RWPE2 (cell line): ENCODE measurements at regions not wholly inside any gene's neighbourhood (a gene's known extent, or its start where the extent isn't known, plus 50 kb on each side); places are given as distances from the start of the nearest gene placed in this dataset.

Source experiments
- ATAC-seq: fragments of 200-7000 bp; cut with Tn5 transposase; 3 replicates; pipeline ENCODE4 v1.9.1; 2021; ENCODE audit warnings: low read depth
- DNase-seq: peaks from one replicate; pipeline ENCODE4 v3.0.0-alpha.2; 2020; ENCODE audit warnings: low spot score
- H3K27ac ChIP-seq: fragments of 450-650 bp; 2 replicates; pipeline ENCODE4 v1.5.1; 2017; ENCODE audit warnings: mild to moderate bottlenecking; ENCODE audit not compliant: poor library complexity, severe bottlenecking
- H3K27me3 ChIP-seq: fragments of 250-450 bp; sonication (Bioruptor Pico); 2 replicates; pipeline ENCODE4 v1.5.1; 2021; ENCODE audit warnings: mild to moderate bottlenecking, moderate library complexity; ENCODE audit not compliant: insufficient read depth, poor library complexity, severe bottlenecking
- H3K36me3 ChIP-seq: fragments of 250-450 bp; sonication (Bioruptor Pico); 2 replicates; pipeline ENCODE4 v1.5.1; 2020; ENCODE audit warnings: low read depth, mild to moderate bottlenecking, moderate library complexity
- H3K4me1 ChIP-seq: fragments of 250-450 bp; sonication (Bioruptor Pico); 2 replicates; pipeline ENCODE4 v1.5.1; 2021; ENCODE audit warnings: mild to moderate bottlenecking, moderate library complexity; ENCODE audit not compliant: insufficient read depth, poor library complexity, severe bottlenecking
- H3K4me3 ChIP-seq: fragments of 250-450 bp; sonication (Bioruptor Pico); 2 replicates; pipeline ENCODE4 v1.5.1; 2021; ENCODE audit warnings: mild to moderate bottlenecking, moderate library complexity; ENCODE audit not compliant: severe bottlenecking
- H3K9me3 ChIP-seq: fragments of 250-450 bp; sonication (Bioruptor Pico); 2 replicates; pipeline ENCODE4 v1.5.1; 2021; ENCODE audit warnings: mild to moderate bottlenecking, moderate library complexity; ENCODE audit not compliant: severe bottlenecking
- CTCF ChIP-seq: fragments of 450-650 bp; IDR thresholded peaks from one replicate; pipeline ENCODE4 v1.5.1; 2017; ENCODE audit warnings: mild to moderate bottlenecking, moderate library complexity; ENCODE audit not compliant: poor library complexity, severe bottlenecking

DNA sequence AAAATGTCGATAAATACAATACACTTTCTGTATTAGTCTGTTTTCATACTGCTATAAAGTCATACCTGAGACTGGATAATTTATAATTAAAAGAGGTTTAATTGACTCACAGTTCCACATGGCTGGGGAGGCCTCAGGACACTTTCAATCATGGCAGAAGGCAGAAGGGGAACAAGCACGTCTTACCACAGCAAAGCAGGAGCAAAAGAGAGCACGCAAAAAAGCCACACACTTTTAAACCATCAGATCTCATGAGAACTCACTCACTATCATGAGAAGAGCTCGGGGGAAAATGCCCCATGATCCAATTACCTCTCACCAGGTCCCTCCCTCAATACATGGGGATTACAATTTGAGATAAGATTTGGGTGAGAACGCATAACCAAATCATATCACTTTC is 256.7 kb downstream of the ANAPC1 start:
- H3K27me3 ChIP-seq = no peaks in the 10 kb centered on the region
- H3K4me1 ChIP-seq = peaks cover 38% of the 10 kb centered on the region
- peaks cover 7% of the 10 kb centered on the region for H3K9me3 ChIP-seq
- TF ChIP-seq CTCF = no peak
- H3K4me3 ChIP-seq = no peak overlapping the region
- DNase-seq = no peak
- H3K36me3 ChIP-seq = no peaks in the 10 kb centered on the region
- H3K27ac ChIP-seq = no peak overlapping the region
- no peak for ATAC-seq

DNA sequence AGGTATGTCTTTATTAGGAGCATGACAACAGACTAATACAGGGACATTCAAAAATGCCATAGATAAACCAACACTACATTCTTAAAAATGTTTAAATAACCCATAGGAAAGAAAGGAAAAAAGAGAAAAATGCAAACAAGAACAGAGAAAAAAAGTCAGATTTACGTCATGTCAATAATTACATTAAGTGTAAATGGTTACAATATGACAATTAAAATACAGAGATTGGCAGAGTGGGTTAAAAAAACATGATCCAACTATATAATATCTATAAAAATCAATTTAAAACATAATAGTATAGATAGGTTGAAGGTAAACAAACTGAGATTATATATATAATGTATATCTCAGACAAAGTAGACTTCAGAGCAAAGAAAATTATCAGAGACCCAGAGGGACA is 255.8 kb downstream of the ANAPC1 start:
- ATAC-seq (no peak), DNase-seq (no peak)
- Histone ChIP-seq H3K27ac (no peak overlapping the region), H3K4me1 (peaks cover 28% of the 10 kb centered on the region), H3K9me3 (peaks cover 7% of the 10 kb centered on the region), H3K27me3 (no peaks in the 10 kb centered on the region), H3K36me3 (no peaks in the 10 kb centered on the region), H3K4me3 (no peak overlapping the region)
- no peak for TF ChIP-seq CTCF

- Histone ChIP-seq H3K27ac (no peak overlapping the region), H3K36me3 (no peaks in the 10 kb centered on the region), H3K4me1 (peaks cover 13% of the 10 kb centered on the region), H3K27me3 (no peaks in the 10 kb centered on the region), H3K9me3 (peaks cover 7% of the 10 kb centered on the region), H3K4me3 (no peak overlapping the region)
- DNase-seq (no peak), ATAC-seq (no peak)
- TF ChIP-seq CTCF = no peak
Measured at GRCh38 chr2:111629983-111630382, 254.0 kb downstream of the ANAPC1 start.

- DNase-seq (no peak), ATAC-seq (no peak)
- Histone ChIP-seq H3K27ac (no peak overlapping the region), H3K4me3 (no peak overlapping the region), H3K27me3 (no peaks in the 10 kb centered on the region), H3K36me3 (no peaks in the 10 kb centered on the region), H3K4me1 (no peaks in the 10 kb centered on the region), H3K9me3 (peaks cover 7% of the 10 kb centered on the region)
- TF ChIP-seq CTCF = no peak
Measured at GRCh38 chr2:111632661-111633060, 251.3 kb downstream of the ANAPC1 start.

DNA sequence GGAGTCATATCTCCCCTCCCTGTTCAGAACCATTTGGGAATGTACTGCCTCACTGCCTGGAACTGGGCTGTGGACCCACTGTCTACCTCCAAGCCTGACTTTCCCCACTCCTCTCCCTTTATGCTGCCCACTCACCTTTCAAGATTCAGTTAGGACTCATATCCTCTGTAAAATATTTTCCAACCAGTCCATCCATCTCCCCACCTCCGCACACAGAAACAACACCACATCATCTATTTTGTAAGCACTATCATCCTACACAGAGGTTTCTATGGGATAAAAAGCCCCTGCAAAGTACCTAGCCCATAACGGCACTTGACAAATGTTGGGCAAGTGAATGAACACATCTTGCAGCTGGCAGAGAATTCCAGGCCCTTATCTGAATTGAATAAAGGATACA is 250.8 kb downstream of the ANAPC1 start:
- Histone ChIP-seq H3K27me3 (no peaks in the 10 kb centered on the region), H3K4me3 (no peak overlapping the region), H3K27ac (no peak overlapping the region), H3K4me1 (no peaks in the 10 kb centered on the region), H3K9me3 (peaks cover 2% of the 10 kb centered on the region), H3K36me3 (no peaks in the 10 kb centered on the region)
- no peak for TF ChIP-seq CTCF
- ATAC-seq (no peak), DNase-seq (no peak)
